CD1c-positive myeloid dendritic cell (primary cell): ENCODE measurements at regions not wholly inside any gene's neighbourhood (a gene's known extent, or its start where the extent isn't known, plus 50 kb on each side); places are given as distances from the start of the nearest gene placed in this dataset.
"Not testable (repeated sequence)": the region's sequence is repeated elsewhere in the genome, so short reads cannot be mapped to it uniquely, and the experiment has no call there.

Source experiments
- DNase-seq: peaks from one replicate; pipeline ENCODE4 v3.0.0-alpha.2; 2016; ENCODE audit errors: extremely low spot score

DNA sequence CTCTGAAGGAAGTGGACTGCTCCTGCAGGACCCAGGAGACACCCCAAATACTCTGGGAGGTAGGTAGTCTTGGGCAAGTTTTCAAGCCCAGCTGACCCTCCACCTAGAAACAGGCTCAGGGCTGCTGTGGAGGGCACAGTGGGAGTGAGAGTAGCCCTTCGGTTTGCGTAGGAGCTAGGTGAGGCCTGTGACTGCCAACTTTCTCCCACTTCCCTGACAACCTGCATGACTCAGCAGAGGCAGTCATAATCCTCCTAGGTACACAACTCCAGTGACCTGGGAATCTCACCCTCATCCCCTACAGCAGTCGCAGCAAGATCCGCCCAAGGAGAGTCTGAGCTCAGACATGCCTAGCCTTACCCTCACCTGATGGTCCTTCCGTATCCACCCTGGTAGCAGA lies 439.1 kb downstream of the CNTNAP4 start:
- not testable (repeated sequence) for DNase-seq

DNA sequence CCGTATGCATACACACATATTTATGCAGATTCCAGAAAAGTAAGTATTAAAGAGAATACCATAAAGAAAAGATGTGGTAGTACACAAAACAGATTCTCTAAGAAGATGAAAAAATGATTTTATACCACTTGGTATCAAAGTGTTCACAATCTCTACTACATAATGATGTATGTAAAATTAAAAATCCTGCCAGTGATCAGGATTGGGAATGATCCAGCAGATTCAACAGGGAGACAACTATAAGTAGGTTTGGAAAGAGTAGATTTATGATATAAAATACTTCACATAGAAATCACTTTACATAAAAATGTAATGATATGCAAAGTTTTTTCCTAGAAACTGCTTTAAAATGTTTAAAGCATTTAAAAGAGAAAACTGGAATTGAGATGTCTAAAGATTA lies 447.0 kb downstream of the CNTNAP4 start:
- DNase-seq: no peak

DNA sequence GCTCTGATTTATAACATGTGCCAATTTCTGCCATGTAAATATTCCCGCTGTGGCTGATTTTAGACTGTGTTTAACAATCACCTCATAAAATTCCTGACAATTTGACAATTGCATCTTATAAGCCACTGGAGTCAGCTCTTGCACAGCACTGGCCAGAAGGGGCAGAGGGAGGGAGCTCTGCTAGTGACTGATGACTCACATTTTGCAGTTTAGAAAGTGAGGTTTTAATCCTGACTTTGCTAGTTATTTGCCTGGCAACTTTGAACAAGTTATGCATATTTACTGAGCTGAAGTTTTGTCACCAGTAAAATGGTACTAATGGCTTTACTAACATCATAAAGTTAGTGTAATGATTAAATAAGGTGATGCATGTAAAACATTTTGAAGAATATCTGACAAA lies 452.3 kb downstream of the CNTNAP4 start:
- no peak for DNase-seq

- DNase-seq: no peak
These were observed 455.7 kb downstream of the CNTNAP4 start for GRCh38 chr16:76732894-76733293.

DNA sequence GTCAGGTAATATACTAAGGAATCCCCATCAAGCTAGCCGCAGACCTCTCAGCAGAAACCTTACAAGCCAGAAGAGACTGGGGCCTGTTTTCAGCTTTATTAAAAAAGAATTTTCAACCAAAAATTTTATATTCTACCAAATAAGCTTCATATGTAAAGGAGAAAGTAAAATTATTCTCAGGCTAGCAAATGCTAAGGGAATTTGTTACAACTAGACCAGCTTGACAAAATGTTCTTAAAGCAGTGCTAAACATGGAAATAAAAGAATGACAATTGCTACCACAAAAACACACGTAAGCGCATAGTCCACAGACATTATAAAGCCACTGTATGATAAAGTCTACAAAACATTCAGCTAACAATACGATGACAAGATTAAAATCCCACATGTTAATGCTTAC lies 449.4 kb upstream of the MON1B start:
- no peak for DNase-seq

GRCh38 chr16:76748461-76749348 lies 442.3 kb upstream of the MON1B start:
- DNase-seq: no peak

GRCh38 chr16:76749780-76750375 lies 441.1 kb upstream of the MON1B start:
- no peak for DNase-seq

DNA sequence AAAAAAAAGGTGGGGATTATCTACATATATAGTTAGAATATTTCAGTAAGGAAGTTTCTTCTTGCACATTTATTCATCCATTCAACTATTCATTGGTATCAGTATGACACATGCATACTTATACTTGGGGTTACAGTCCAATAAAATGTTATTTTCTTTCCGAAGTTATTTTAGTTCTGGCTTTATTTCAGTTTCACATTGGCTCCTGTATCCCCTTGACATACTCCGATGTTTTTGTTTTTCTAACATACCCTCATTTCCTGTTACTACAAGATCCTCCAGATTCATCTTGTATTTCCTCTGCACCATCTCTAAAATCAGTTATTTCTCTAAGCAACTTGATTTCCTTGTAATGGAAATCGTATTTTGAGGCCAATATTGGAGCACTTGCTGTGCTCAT lies 435.5 kb upstream of the MON1B start:
- no peak for DNase-seq

GRCh38 chr16:76756423-76756822 lies 434.6 kb upstream of the MON1B start:
- DNase-seq: no peak

DNA sequence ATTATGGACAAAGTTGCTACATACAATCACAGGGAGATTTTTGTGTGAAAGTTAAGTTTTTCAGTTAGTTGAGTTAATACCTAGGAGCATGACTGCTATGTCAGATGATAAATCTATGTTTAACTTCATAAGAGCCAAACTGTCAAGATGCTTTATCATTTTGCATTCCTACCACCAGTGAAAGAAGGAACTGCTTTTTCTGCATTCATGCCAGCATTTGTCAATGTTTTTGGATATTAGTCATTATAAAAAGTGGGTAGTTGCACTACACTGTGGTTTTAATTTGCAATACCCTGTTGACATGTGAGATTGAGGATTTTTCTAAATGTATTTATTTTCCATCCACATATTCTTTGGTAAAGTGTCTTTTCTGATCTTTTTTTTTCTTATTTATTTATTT lies 434.0 kb upstream of the MON1B start:
- no peak for DNase-seq

DNA sequence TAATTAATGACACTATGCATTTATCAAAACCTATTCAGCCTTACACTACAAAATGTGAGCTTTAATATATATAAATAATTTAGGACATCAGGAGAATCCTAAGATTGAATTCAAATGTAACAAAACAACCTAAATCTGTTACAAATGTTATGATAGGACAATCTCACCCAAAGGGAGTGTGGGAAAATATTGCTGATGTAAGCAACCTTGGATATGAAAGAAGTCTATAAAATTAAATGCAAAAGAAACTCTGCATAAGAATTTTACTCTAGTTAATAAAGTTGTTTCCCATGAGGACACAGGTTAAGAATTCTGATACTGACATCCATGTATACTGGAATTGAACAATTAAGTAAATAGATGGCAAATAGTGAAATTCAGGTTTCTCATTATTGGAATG lies 424.5 kb upstream of the MON1B start:
- no peak for DNase-seq

DNA sequence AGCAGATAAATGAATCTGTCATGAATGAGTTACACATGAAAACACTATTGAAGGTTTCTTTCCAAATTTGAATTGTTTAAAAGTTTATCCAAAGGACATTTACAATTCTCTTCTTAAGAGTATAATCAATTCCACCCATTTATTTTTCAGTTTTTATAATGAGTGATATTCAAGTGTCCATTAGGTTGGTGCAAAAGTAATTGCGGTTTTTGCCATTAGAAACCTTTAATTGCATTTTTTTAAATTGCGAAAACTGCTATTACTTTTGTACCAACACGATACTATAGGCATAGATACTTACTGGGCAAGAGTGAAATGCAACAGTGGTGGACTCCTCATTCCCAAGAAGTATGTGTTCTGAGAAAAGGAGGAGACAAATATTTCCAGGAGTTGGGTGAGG lies 422.7 kb upstream of the MON1B start:
- DNase-seq: no peak

GRCh38 chr16:76768948-76769347 lies 422.0 kb upstream of the MON1B start:
- no peak for DNase-seq

DNA sequence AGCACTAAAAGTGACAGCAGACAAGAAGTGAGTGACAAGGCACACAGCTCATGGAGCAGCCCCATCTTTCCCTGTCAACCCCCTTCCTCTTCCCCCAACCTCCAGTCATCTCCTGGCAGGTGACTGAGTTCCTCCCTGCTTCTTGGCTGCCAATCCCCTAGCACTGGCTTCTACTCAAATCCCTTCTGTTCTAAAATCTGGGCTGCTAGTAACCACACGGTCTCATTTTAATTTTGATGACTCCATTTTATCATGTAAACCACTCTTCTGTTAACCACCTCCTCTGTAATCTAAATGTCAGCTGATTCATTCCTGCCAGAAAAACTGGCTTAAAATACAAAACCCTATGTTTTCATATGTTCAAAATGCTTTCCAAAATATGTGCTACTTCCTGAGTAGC lies 419.8 kb upstream of the MON1B start:
- DNase-seq: no peak

- DNase-seq: no peak
These were observed 413.1 kb upstream of the MON1B start for GRCh38 chr16:76777721-76778465.

DNA sequence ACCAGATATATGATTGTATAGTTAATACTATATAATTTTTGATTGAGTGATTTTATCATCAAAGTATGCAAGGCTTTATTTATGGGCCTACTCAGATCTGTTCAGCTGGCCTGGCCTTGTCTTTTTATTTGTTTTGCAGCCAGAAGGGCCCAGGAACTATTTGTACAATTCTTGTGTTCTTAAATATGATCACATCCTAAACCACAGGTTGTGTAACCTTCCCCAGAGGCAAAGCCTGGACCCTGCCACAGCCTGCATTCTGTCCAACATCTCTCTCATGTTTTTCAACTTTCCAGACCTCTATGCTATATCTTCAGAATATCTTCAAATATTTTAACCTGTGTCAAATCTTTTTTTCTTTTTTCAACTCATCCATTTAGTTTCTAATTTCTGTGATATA lies 410.4 kb upstream of the MON1B start:
- no peak for DNase-seq

GRCh38 chr16:76784530-76784929 lies 406.5 kb upstream of the MON1B start:
- DNase-seq: no peak

DNA sequence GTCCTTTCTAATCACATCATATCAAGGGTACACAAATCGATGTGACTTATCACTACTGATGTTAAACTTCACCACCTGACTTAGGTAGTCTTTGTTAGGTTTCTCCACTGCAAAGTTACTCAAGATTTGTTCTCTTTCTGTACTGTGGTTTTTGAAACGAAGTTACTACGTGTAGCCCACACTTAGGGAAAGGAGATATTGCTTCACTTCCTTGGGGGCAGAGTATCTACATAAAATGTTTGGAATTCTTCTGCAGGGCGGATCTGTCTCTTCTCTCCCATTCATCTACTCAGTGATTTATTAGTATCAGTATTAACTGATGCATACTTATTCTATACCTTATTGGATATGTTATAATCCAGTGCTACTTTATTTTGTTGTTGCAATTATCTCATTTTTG lies 403.6 kb upstream of the MON1B start:
- DNase-seq: no peak

DNA sequence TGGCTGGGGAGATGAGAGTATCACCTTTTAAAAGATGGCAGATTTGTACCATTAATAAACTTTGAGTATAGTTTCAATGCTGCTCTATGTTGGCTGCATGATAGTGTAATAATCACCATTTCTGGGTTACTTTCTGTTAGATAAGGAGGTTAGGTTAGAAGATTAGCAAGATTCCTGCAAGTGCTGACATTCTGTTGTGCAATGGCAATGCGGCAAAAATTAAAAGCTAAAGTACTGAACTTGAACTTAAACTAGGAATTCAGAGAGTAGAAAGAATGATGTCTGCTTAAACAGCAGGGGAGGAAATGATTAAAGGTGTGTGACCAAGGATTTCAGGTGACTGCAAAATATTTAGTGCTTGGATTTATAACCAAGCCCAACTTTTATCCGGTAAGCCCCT lies 399.8 kb upstream of the MON1B start:
- DNase-seq: no peak

GRCh38 chr16:76796416-76796815 lies 394.6 kb upstream of the MON1B start:
- DNase-seq: no peak

GRCh38 chr16:76796978-76797377 lies 394.0 kb upstream of the MON1B start:
- DNase-seq: no peak

GRCh38 chr16:76797457-76797856 lies 393.5 kb upstream of the MON1B start:
- DNase-seq: no peak

DNA sequence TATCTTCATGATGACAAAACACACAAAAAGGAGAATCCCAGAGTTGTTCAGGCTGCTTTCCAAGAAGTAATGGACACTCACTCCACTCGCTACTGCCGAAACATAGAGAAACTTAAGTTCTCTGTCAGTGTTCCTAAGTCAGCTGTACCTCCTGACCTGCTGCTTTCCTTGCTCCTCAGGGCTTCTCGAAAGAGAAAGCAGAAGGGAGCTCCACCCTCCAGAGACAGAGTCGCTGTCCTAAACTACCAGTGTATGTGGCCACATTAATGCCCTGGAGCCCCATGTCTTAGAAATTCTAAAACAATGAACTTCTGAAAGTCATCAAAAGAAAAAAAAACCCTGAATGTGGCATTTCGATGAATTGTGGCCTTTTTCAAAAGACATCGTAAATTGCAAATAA lies 390.8 kb upstream of the MON1B start:
- DNase-seq: no peak
